GM12875 (cell line): ENCODE measurements at regions not wholly inside any gene's neighbourhood (a gene's known extent, or its start where the extent isn't known, plus 50 kb on each side); places are given as distances from the start of the nearest gene placed in this dataset.

Source experiments
- H3K4me3 ChIP-seq: one replicate; pipeline ENCODE4 v1.5.1; 2011; ENCODE audit warnings: low read depth, low read length, control low read depth
- CTCF ChIP-seq: IDR thresholded peaks from 2 replicates; pipeline ENCODE4 v1.5.1; 2011; ENCODE audit warnings: low read depth, mild to moderate bottlenecking, control low read depth, inconsistent platforms, low read length, moderate library complexity, borderline replicate concordance; ENCODE audit not compliant: insufficient read depth

GRCh38 chr14:101219896-101220703 is 316.6 kb upstream of the RTL1 start:
- no peak for TF ChIP-seq CTCF

GRCh38 chr14:101220921-101221510 is 317.5 kb upstream of the RTL1 start:
- no peak overlapping the region for H3K4me3 ChIP-seq
- no peak for TF ChIP-seq CTCF

More at GRCh38 chr14:101219896-101220703, 316.6 kb upstream of the RTL1 start:
- no peak overlapping the region for H3K4me3 ChIP-seq

GRCh38 chr14:101221549-101222160 is 318.1 kb upstream of the RTL1 start:
- no peak for TF ChIP-seq CTCF
- no peak overlapping the region for H3K4me3 ChIP-seq

- no peak for TF ChIP-seq CTCF
These were observed 319.0 kb upstream of the RTL1 start for GRCh38 chr14:101222362-101223070.

GRCh38 chr14:101223127-101223526 is 319.6 kb upstream of the RTL1 start:
- H3K4me3 ChIP-seq: no peak overlapping the region
- TF ChIP-seq CTCF: no peak

More at GRCh38 chr14:101222362-101223070, 319.0 kb upstream of the RTL1 start:
- no peak overlapping the region for H3K4me3 ChIP-seq

- H3K4me3 ChIP-seq: no peak overlapping the region
- TF ChIP-seq CTCF: no peak
These were observed 320.1 kb upstream of the RTL1 start for GRCh38 chr14:101223561-101224162.
